ENCODE measurements at regions not wholly inside any gene's neighbourhood (a gene's known extent, or its start where the extent isn't known, plus 50 kb on each side); places are given as distances from the start of the nearest gene placed in this dataset.

- TF ChIP-seq ZNF462 (CRISPR knock-in tag; IDR thresholded peaks at IDR 0.05) (no peak), EZH2phosphoT487 (IDR thresholded peaks at IDR 0.05; ENCODE audit: unreplicated experiment) (no peak), ETS1 (IDR thresholded peaks at IDR 0.05) (no peak), STAT1 (IDR thresholded peaks at IDR 0.05; ENCODE audit: unreplicated experiment) (no peak)
Measured at GRCh38 chr1:116205941-116206679, 94.9 kb downstream of the MAB21L3 start (continued).

- Histone ChIP-seq H3K4me1 (ENCODE audit: insufficient read depth) (no peaks in the 10 kb centered on the region), H3K27me3 (ENCODE audit: insufficient read depth) (no peaks in the 10 kb centered on the region), H3F3A (replicated peaks; ENCODE audit: low read depth) (no peaks in the 10 kb centered on the region), H2AFZ (no peak overlapping the region), H3K79me2 (replicated peaks; ENCODE audit: insufficient read depth) (no peaks in the 10 kb centered on the region), H3K9me2 (ENCODE audit: insufficient read depth) (0 out of 2 replicates have a peak, but pooled peaks cover 6% of the 10 kb centered on the region), H3K4me2 (no peak overlapping the region), H3K36me3 (ENCODE audit: insufficient read depth) (no peaks in the 10 kb centered on the region), H4K20me1 (replicated peaks; ENCODE audit: insufficient read depth) (no peaks in the 10 kb centered on the region), H3K4me3 (no peak overlapping the region), H3K27ac (ENCODE audit: low read depth) (no peak overlapping the region)
- ATAC-seq (no peak), DNase-seq (ENCODE audit: low spot score) (no peak)
- Mint-ChIP-seq H3K36me3 (ENCODE audit: low read depth) (no peaks in the 10 kb centered on the region), H3K9me3 (no peaks in the 10 kb centered on the region), H3K27ac (no peak overlapping the region), H3K27me3 (ENCODE audit: insufficient read depth, low read depth, poor library complexity) (peaks cover 5% of the 10 kb centered on the region), H3K4me3 (no peak overlapping the region), H3K4me1 (no peaks in the 10 kb centered on the region)
- no peak for TF ChIP-seq NANOG (IDR thresholded peaks at IDR 0.05; ENCODE audit: borderline replicate concordance)
- TF ChIP-seq ZNF462 (CRISPR knock-in tag; IDR thresholded peaks at IDR 0.05) = no peak
- TF ChIP-seq ETS1 (IDR thresholded peaks at IDR 0.05) = no peak
Measured at GRCh38 chr1:116207126-116207735, 96.0 kb downstream of the MAB21L3 start.
